ENCODE measurements at regions not wholly inside any gene's neighbourhood (a gene's known extent, or its start where the extent isn't known, plus 50 kb on each side); places are given as distances from the start of the nearest gene placed in this dataset.
A peak's percentile ranks its signal among the peaks of the same experiment; 100 is the strongest.

- peak overlapping the region in 1 of 2 donors; percentile 40 for H3K27ac ChIP-seq
- no peak for ATAC-seq (ENCODE audit: insufficient number of reproducible peaks, low FRiP score, low read depth)
- H3K27me3 ChIP-seq (replicated peaks; ENCODE audit: insufficient read depth) = no peaks in the 10 kb centered on the region
Measured at GRCh38 chr9:86508208-86508903, 154.1 kb upstream of the TUT7 start.

GRCh38 chr9:86507212-86507630 is 153.0 kb upstream of the TUT7 start:
- Histone ChIP-seq H3K4me1 (ENCODE audit: control insufficient read depth in 1 of 2, low read depth in 2 of 2) (peaks cover 4 to 9% of the 10 kb centered on the region in 2 donors), H3K27me3 (replicated peaks; ENCODE audit: insufficient read depth) (no peaks in the 10 kb centered on the region), H3K9me3 (no peaks in the 10 kb centered on the region), H3K27ac (peak overlapping the region; percentile 40 to 54), H3K4me3 (no peak overlapping the region), H3K36me3 (no peaks in the 10 kb centered on the region)
- no peak for DNase-seq (ENCODE audit: low spot score)
- TF ChIP-seq CTCF (IDR thresholded peaks at IDR 0.05) = no peak
- no peak for ATAC-seq (ENCODE audit: insufficient number of reproducible peaks, low FRiP score, low read depth)

More at GRCh38 chr9:86508208-86508903, 154.1 kb upstream of the TUT7 start:
- TF ChIP-seq CTCF (IDR thresholded peaks at IDR 0.05) = no peak
- H3K4me3 ChIP-seq = no peak overlapping the region
- DNase-seq (ENCODE audit: low spot score) = no peak
- H3K9me3 ChIP-seq = no peaks in the 10 kb centered on the region
- H3K4me1 ChIP-seq (ENCODE audit: control insufficient read depth in 1 of 2, low read depth in 2 of 2) = peaks cover 4 to 9% of the 10 kb centered on the region in 2 donors
- H3K36me3 ChIP-seq = no peaks in the 10 kb centered on the region

GRCh38 chr9:86503942-86504341 is 149.7 kb upstream of the TUT7 start:
- no peak overlapping the region for H3K4me3 ChIP-seq
- DNase-seq (ENCODE audit: low spot score) (no peak), ATAC-seq (ENCODE audit: insufficient number of reproducible peaks, low FRiP score, low read depth) (no peak)
- H3K4me1 ChIP-seq (ENCODE audit: control insufficient read depth in 1 of 2, low read depth in 2 of 2) = peaks cover 9 to 20% of the 10 kb centered on the region in 2 donors
- no peak for TF ChIP-seq CTCF (IDR thresholded peaks at IDR 0.05)
- no peaks in the 10 kb centered on the region for H3K27me3 ChIP-seq (replicated peaks; ENCODE audit: insufficient read depth)
- no peaks in the 10 kb centered on the region for H3K36me3 ChIP-seq
- H3K9me3 ChIP-seq = no peaks in the 10 kb centered on the region
- no peak overlapping the region for H3K27ac ChIP-seq

GRCh38 chr9:86503314-86503713 is 149.1 kb upstream of the TUT7 start:
- no peak overlapping the region for H3K4me3 ChIP-seq
- DNase-seq (ENCODE audit: low spot score) = no peak
- TF ChIP-seq CTCF (IDR thresholded peaks at IDR 0.05) = no peak
- H3K27ac ChIP-seq = no peak overlapping the region
- no peak for ATAC-seq (ENCODE audit: insufficient number of reproducible peaks, low FRiP score, low read depth)
- no peaks in the 10 kb centered on the region for H3K36me3 ChIP-seq
- no peaks in the 10 kb centered on the region for H3K9me3 ChIP-seq
- no peaks in the 10 kb centered on the region for H3K27me3 ChIP-seq (replicated peaks; ENCODE audit: insufficient read depth)
- peaks cover 9 to 20% of the 10 kb centered on the region in 2 donors for H3K4me1 ChIP-seq (ENCODE audit: control insufficient read depth in 1 of 2, low read depth in 2 of 2)

DNA sequence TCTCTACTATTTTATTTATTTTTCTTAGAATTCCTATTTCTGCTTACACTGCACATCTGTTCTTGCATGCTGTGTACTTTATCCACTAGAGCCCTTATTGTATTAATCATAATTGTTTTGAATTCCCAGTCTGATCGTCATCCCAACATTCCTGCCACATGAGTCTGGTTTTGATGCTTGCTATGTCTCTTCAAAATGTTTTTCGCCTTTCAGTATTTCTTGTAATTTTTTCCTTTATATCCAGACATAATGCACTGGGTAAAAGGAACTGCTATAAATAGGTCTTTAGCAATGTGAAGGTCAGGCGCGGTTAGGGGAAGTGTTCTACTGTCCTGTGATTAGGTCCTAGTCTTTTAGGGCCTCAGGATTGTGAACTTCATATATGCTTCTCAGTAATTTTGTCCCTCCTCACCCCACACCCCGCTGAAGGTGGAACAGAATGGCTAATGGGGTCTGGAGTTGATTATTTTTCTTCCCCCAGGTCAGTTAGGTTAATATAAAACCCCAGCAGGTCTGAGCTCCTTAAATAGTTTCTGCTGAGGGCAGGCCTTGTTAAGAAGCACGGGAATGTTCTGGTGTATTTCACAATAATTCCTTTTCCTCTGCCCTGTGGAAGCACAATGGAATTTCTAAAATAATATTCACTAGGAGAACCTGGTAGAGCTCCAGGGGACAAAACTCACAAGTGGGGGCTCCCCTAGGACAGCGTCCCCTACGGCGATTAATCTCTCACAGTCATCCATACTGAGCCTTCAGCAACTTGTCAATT is 146.6 kb upstream of the TUT7 start:
- ATAC-seq (ENCODE audit: insufficient number of reproducible peaks, low FRiP score, low read depth) (peak; percentile 80), DNase-seq (ENCODE audit: low spot score) (no peak)
- Histone ChIP-seq H3K4me1 (ENCODE audit: control insufficient read depth in 1 of 2, low read depth in 2 of 2) (peaks cover 5 to 11% of the 10 kb centered on the region in 2 donors), H3K9me3 (no peaks in the 10 kb centered on the region), H3K27me3 (replicated peaks; ENCODE audit: insufficient read depth) (no peaks in the 10 kb centered on the region), H3K27ac (peak overlapping the region; percentile 28 to 32), H3K36me3 (no peaks in the 10 kb centered on the region), H3K4me3 (no peak overlapping the region)
- TF ChIP-seq CTCF (IDR thresholded peaks at IDR 0.05) = no peak

Data from thoracic aorta (tissue), 2 donors.